GM23338 (cell line): ENCODE measurements at regions not wholly inside any gene's neighbourhood (a gene's known extent, or its start where the extent isn't known, plus 50 kb on each side); places are given as distances from the start of the nearest gene placed in this dataset.

Source experiments
- CTCF ChIP-seq, 2 experiments: fragments of 200-600 bp in 1 of 2; sonication (generic) in 1 of 2; conservative IDR thresholded peaks; 2 replicates each; pipeline versions ENCODE4 v1.5.1 to v1.6.1; 2016 to 2017; ENCODE audit warnings: antibody characterized with exemption in 2 of 2, low read depth in 2 of 2, mild to moderate bottlenecking in 2 of 2, moderate library complexity in 1 of 2
- EZH2 ChIP-seq: fragments of 200-600 bp; sonication (generic); IDR thresholded peaks from one replicate; pipeline ENCODE4 v1.8.0; 2017; ENCODE audit warnings: antibody characterized with exemption, mild to moderate bottlenecking, low read depth; ENCODE audit not compliant: unreplicated experiment
- TF ChIP-seq, protein P1 (sequence below): IDR thresholded peaks from one replicate; pipeline ENCODE4 v1.6.1; 2018; ENCODE audit warnings: antibody characterized with exemption; ENCODE audit not compliant: unreplicated experiment

- TF ChIP-seq, protein P1, sequence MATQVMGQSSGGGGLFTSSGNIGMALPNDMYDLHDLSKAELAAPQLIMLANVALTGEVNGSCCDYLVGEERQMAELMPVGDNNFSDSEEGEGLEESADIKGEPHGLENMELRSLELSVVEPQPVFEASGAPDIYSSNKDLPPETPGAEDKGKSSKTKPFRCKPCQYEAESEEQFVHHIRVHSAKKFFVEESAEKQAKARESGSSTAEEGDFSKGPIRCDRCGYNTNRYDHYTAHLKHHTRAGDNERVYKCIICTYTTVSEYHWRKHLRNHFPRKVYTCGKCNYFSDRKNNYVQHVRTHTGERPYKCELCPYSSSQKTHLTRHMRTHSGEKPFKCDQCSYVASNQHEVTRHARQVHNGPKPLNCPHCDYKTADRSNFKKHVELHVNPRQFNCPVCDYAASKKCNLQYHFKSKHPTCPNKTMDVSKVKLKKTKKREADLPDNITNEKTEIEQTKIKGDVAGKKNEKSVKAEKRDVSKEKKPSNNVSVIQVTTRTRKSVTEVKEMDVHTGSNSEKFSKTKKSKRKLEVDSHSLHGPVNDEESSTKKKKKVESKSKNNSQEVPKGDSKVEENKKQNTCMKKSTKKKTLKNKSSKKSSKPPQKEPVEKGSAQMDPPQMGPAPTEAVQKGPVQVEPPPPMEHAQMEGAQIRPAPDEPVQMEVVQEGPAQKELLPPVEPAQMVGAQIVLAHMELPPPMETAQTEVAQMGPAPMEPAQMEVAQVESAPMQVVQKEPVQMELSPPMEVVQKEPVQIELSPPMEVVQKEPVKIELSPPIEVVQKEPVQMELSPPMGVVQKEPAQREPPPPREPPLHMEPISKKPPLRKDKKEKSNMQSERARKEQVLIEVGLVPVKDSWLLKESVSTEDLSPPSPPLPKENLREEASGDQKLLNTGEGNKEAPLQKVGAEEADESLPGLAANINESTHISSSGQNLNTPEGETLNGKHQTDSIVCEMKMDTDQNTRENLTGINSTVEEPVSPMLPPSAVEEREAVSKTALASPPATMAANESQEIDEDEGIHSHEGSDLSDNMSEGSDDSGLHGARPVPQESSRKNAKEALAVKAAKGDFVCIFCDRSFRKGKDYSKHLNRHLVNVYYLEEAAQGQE: no peak
- no peak for TF ChIP-seq EZH2
- TF ChIP-seq CTCF (conservative IDR thresholded peaks at IDR 0.05; ENCODE audit: low read depth in 2 of 2): no peak
Observed at GRCh38 chrX:44637282-44637681, 94.6 kb upstream of the FUNDC1 start.
